ENCODE measurements at regions not wholly inside any gene's neighbourhood (a gene's known extent, or its start where the extent isn't known, plus 50 kb on each side); places are given as distances from the start of the nearest gene placed in this dataset.

GRCh38 chr9:97237311-97237786, 70.1 kb upstream of the CCDC180 start:
- TF ChIP-seq CTCF (IDR thresholded peaks at IDR 0.05), result no peak
- TF ChIP-seq POLR2A (IDR thresholded peaks at IDR 0.05), result no peak
